ENCODE measurements at regions not wholly inside any gene's neighbourhood (a gene's known extent, or its start where the extent isn't known, plus 50 kb on each side); places are given as distances from the start of the nearest gene placed in this dataset.

GRCh38 chr18:28904789-28905364 lies 727.9 kb upstream of the CDH2 start:
- TF ChIP-seq, protein P1, sequence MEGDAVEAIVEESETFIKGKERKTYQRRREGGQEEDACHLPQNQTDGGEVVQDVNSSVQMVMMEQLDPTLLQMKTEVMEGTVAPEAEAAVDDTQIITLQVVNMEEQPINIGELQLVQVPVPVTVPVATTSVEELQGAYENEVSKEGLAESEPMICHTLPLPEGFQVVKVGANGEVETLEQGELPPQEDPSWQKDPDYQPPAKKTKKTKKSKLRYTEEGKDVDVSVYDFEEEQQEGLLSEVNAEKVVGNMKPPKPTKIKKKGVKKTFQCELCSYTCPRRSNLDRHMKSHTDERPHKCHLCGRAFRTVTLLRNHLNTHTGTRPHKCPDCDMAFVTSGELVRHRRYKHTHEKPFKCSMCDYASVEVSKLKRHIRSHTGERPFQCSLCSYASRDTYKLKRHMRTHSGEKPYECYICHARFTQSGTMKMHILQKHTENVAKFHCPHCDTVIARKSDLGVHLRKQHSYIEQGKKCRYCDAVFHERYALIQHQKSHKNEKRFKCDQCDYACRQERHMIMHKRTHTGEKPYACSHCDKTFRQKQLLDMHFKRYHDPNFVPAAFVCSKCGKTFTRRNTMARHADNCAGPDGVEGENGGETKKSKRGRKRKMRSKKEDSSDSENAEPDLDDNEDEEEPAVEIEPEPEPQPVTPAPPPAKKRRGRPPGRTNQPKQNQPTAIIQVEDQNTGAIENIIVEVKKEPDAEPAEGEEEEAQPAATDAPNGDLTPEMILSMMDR (IDR thresholded peaks at IDR 0.05; ENCODE audit: borderline replicate concordance, control extremely low read depth, extremely low read depth, insufficient read depth, missing control alignments) = no peak
- in situ Hi-C loops (cut with MboI; ENCODE audit: low sequenced_read_pairs, unreplicated experiment) = no loop called here
- DNase-seq (ENCODE audit: low spot score) = no peak

- TF ChIP-seq, protein P1 (IDR thresholded peaks at IDR 0.05; ENCODE audit: borderline replicate concordance, control extremely low read depth, extremely low read depth, insufficient read depth, missing control alignments) = no peak
- DNase-seq (ENCODE audit: low spot score) = no peak
- in situ Hi-C loops (cut with MboI; ENCODE audit: low sequenced_read_pairs, unreplicated experiment) = no loop called here
Observed at GRCh38 chr18:28903306-28903705, 726.4 kb upstream of the CDH2 start.

- TF ChIP-seq, protein P1 (IDR thresholded peaks at IDR 0.05; ENCODE audit: borderline replicate concordance, control extremely low read depth, extremely low read depth, insufficient read depth, missing control alignments) = no peak
- DNase-seq (ENCODE audit: low spot score) = no peak
- in situ Hi-C loops (cut with MboI; ENCODE audit: low sequenced_read_pairs, unreplicated experiment) = no loop called here
Observed at GRCh38 chr18:28890791-28891190, 713.9 kb upstream of the CDH2 start.

- TF ChIP-seq, protein P1 (IDR thresholded peaks at IDR 0.05; ENCODE audit: borderline replicate concordance, control extremely low read depth, extremely low read depth, insufficient read depth, missing control alignments) = no peak
- DNase-seq (ENCODE audit: low spot score) = no peak
- in situ Hi-C loops (cut with MboI; ENCODE audit: low sequenced_read_pairs, unreplicated experiment) = no loop called here
Observed at GRCh38 chr18:28884304-28884703, 707.4 kb upstream of the CDH2 start.

DNA sequence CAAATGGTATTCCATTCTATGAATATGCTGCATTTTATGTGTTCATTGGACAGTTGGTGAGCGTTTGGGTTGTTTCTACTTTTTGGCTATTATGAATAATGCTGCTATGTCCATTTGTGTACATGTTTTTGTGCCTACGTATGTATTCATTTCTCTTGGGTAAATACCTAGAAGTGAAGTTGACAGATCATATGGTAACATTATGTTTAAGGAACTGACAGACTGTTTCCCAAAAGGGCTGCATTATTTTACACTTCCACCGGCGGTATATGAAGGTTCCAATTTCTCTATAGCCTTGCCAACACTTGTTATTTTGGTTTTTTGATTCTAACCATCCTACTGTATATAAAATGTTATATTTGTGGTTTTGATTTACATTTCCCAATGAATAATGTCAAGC lies 703.9 kb upstream of the CDH2 start:
- TF ChIP-seq, protein P1 (IDR thresholded peaks at IDR 0.05; ENCODE audit: borderline replicate concordance, control extremely low read depth, extremely low read depth, insufficient read depth, missing control alignments) = no peak
- no peak for DNase-seq (ENCODE audit: low spot score)
- in situ Hi-C loops (cut with MboI; ENCODE audit: low sequenced_read_pairs, unreplicated experiment) = no loop called here

DNA sequence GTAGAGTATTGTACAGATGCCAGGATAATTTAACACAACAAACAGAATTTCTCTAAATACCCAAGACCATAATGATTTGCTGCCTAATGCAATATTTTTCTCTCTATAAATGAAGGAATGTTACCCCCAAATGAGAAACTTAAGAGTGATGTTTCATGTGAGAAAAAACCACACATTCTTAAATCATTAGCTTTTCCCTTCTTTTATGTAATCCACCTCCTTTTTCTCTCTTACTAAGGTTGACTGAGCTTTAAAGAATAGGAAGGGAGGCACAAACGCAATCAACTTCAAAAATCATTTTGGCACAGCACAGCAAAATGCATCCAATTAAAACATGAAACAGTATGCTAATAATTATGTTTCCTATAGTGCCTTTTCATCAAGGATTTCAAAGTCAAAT lies 698.1 kb upstream of the CDH2 start:
- in situ Hi-C loops (cut with MboI; ENCODE audit: low sequenced_read_pairs, unreplicated experiment) = no loop called here
- DNase-seq (ENCODE audit: low spot score) = no peak
- TF ChIP-seq, protein P1 (IDR thresholded peaks at IDR 0.05; ENCODE audit: borderline replicate concordance, control extremely low read depth, extremely low read depth, insufficient read depth, missing control alignments) = no peak
